Tongue (tissue), 1 donor: ENCODE measurements at regions not wholly inside any gene's neighbourhood (a gene's known extent, or its start where the extent isn't known, plus 50 kb on each side); places are given as distances from the start of the nearest gene placed in this dataset.
A peak's percentile ranks its signal among the peaks of the same experiment; 100 is the strongest.

ENCODE experiments used
- DNase-seq: peaks from one replicate; pipeline ENCODE4 v3.0.0-alpha.2; 2015

DNA sequence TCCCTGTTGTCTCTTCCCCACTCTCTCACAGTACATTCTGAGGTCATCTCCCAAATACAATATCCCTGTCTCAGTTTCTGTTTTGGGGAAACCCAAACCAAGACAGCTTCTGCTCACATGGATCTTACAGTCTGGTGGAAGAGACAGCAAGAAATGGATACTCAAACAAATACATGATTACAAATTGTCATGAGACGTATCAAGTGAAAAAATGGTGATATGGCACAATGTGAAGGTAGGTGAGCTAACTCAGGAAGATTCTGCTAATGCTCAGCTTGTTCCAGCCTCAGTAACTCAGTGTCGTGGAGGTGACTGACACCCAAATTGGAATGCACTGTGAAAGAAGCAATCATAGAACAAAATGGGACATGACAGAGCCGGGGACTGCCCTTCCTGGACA, 68.3 kb downstream of the CHST1 start:
- no peak for DNase-seq

DNA sequence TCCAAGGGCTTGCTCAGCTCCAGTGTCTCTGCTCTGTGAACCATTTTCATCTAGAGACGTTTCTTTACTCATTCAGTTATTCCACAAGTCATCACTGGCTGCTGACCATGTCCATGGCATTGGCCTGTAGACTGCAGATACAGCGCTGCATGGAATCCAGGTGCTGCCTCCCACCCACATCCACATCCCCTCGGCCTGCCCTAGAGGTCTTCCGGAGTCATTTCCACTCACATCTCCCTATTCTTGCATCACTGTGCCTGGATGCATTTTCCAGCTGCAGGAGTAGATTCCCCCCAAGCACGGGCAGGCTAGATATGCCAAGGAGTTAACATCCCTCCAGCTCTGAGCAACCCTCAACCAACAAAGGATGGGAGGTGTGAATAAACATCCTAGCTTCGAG, 68.9 kb downstream of the CHST1 start:
- no peak for DNase-seq

DNA sequence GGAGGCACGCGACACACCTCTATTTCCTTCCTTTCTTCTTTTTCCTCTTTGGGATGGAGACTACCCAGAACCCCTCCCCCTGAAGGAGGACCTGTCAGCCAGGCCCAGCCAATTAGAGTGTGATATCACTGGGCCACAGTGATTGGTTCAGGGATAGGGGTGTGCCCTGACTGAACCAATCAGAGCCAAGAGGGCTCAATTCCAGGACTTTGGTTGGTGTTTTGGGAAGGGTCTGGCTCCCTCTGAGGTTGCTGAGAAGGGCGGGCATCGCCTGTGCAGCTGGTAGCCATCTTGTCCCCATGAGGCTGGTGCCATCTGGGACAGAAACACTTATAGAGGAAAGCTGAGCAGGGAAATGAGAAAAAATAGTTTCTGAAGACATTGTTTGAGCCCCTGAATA, 71.4 kb downstream of the CHST1 start:
- DNase-seq: no peak

DNA sequence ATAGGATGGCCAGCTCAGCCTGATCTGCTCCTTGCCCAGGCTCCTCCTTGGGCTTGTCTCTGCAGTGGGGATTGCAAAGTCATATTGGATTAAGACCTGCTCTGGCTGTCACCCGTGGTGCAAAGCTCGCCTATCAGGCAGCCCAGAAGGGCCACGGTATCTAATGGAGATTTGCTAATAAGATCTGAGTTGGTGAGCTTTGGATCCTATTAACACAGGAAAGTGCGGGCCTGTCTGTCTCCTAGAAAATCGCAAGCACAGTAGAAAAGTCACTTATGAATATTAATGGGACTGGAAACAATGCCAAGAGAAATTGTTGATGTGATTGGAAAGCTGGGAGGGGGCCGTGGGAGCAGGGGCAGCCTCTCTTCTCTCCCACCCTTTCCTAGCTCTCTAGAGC, 72.8 kb downstream of the CHST1 start:
- no peak for DNase-seq

DNA sequence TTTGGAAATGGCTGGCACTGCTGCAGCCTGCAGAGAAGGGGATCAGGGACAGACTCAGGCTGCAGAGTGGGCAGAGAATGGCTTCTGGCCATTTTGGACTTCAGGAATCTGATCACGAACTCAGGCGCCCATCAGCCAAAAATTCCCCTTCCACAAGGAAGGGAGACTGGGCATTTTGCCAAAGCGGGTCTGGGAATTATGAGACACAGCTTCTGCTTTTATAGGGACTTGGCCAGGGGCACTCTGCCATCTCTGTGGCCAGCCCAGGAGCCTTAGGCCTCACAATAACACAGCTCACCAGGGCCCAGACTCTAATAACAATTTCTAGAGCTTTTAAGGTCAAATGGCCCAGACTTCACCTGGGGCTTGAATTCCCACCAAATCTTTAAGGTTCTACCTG, 74.7 kb downstream of the CHST1 start:
- DNase-seq: peak; percentile 35

DNA sequence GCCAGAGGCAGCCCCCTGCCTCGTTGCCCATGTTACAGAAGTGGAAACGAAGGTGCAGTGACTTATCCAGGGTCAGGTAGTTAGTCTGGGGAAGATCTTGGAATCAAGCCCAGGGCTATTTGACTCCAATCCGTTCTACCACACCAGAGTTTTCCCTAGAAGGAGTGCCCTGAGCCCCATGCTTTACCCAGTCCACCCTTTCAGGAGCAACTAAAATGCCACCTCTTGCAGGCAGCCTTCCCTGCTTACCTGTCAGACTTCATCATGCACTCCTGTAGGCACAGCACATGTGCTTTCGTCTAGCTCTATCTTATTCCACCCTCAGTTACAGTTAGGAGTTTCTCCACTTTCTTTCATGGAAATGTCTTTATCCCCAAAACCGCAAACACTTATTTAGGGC, 80.2 kb downstream of the CHST1 start:
- no peak for DNase-seq

DNA sequence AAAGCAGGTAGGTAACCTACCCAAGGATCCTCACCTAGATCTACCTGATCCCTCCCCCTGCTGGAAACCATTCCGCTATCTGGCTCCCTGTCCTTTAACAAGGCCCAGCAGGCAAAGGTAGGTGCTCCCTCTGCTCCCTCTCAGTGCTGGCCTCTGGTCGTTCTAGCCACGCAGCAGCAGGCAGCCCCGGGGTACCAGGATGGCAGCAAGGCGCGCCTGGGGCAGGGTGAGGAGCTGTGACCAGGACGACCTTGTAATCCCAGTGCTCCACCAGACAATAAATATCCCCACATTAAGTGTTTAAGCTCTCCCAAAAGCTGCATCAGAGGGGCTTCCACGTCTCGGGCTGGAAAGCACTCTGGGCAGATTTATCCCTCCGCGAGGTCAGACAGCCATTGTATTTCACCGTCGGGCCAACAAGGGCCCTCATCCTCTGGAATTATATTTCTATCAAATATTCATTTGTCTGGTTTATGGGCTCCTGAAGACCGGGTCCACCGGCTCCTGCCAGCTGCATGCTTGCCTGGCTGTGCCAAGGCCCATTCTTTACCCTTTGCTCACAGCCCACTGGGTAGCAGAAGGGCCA, 81.3 kb downstream of the CHST1 start:
- DNase-seq: no peak

DNA sequence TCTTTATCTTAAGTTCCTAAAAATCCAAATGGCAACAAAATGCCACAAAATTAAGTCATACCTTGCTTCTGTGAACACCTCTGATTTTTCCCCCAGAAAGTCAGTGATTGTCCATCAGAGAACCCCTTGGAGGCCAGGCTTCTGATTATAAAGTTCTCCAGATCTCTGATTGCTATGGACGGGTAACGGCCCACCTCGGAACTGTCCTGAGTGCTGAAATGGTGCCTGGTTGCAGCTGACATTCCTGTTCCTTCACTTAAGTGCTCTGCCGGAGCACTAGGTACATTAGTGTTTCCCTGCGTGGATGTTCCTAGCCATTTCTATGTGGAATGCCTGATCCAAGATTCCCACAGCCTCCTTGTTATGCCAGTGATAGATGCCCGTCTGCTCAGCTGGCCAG, 85.0 kb downstream of the CHST1 start:
- DNase-seq: peak; percentile 74

DNA sequence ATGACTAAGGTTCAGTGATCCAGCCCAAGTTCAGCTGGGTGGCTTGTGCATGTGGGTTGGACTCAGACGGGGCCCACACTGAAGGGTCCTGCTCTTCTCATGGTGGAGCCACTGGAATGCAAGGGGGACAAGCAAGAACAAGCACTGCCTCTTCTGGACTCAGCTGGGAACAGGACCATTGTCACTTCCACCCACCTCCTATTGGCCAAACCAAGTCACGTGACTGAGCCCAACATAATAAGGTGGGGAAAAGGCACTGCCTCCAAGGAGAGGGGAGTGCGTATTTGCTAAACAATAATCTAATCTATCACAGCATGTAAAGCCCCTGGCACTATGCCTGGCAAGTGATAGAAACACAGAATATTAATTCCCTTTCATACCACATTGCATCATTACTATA, 87.1 kb downstream of the CHST1 start:
- DNase-seq: no peak

DNA sequence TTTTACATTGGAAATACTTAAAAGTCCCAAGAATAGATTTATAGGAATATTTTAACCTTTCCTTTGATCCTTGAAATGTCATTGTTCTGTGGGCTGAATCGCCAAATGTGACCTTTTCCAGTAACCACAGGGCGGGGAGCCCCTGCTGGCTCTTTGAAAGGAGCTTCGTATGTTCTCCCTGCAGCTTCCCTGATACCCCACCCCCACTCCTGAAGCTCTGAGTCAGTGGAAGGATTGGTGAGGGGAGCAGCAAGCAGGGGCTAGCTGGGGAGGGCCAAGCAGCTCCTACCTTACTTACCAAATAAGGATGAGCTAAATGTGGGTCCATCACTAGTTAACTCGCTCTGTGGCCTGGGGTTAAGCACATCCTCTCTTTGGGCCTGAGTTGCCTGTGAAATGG, 87.7 kb downstream of the CHST1 start:
- DNase-seq: no peak

DNA sequence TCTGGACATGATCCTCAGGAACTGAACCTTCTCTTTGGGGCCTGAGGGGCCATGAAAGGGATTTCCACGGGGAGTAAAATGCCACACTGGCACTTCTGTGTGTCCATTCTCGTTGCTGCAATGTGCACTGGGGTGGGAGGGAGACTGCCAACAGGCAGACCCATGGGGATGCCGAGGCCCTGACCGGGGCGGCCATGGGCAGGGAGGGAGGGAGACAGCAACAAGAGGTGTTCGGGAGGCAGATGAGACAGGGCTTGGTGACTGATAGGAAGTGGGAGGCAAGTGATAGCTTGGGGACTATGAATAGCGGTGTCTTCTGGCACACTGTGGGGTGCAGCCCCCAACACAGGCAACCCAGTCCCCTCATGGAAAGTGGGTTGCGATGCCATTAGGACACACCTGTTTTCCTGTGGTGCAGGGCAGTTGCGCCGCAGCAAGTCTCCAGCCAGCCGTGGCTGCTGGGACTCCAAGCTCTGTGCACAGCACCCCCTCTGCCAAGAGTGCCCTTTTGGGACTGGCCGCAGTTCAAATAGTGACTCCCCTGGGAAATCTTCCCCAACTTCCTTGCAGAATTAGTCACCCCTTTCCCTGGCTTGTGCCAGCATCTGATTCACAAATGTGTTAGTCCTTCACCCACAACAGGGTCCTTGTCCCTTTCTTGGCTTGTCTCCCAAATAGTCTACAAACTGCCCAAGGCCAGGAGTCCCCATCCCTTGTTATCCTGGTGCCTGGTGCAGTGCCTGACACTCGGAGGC, 88.8 kb downstream of the CHST1 start:
- DNase-seq: no peak

DNA sequence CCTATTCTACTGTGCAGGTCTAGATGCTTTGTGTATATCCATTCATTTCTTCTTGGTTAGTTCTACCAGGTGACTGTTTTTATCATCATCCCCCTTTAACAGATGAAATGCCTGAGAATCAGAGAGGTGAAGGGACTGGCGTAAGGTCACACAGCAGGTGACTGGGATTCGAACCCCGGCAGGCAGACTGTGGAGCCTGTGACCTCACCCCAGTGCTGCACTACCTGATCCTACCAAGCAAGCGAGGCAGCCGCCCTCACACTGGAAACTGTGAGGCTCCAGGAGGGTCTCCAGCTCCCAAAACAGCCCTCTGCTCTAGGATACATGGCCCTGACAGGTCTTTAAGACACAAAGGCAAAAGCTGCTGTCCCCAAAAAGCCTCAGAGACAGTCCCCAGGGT, 91.7 kb downstream of the CHST1 start:
- DNase-seq: no peak

DNA sequence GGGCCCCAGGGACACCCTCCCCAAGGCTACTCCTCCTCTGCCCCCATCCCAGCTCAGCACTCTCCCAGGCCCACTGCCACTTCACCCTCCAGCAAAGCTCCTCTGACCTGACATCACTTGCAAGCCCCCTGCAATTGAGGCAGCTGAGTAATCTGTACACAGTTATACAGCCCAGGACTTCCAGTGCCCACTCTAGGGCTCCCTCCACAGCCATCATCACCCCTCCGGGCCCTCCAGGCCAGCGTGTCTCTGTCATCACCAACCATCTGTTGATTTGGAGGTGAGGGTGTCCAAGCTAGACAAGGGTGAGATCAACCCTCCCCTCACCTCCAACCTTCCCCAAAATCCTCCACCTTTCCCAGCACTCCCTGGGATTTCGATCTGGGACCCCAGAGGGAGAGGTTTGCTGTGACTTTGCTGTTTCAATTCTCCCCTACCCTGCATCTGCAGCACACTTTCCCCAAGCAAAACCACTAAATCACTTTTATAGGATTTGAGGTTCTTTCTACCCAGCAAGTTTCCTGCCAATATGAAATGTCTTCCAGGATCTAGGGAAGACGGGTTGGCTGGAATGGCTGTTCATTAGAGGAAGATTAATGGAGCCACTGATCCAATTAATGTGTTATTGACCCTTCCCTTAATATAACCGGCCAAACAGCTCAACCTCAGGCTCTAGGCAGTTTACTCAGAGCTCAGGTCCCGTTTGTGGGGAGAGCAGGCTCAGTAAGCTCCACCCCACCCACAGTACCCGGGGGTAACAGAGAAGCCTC, 92.9 kb downstream of the CHST1 start:
- no peak for DNase-seq

DNA sequence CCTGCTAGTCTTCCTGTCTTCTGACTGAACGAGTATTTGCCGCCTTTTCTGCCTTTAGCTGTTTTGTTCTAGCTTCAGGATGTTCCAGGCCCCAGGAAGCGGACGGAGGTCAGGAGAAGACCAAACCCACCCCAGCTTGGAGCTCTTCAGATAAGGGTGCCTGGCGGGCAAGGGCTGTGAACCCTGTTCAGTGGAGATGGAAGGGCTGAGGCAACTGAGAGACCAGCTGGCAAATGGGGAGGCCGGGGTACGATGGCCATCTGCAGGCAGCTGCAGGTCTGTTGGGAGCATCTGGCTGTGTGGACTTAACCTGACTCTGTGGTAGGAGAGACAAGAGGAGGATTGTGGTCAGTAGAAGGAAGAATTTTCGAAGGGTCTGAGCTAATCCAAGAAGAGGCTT, 95.6 kb downstream of the CHST1 start:
- no peak for DNase-seq

DNA sequence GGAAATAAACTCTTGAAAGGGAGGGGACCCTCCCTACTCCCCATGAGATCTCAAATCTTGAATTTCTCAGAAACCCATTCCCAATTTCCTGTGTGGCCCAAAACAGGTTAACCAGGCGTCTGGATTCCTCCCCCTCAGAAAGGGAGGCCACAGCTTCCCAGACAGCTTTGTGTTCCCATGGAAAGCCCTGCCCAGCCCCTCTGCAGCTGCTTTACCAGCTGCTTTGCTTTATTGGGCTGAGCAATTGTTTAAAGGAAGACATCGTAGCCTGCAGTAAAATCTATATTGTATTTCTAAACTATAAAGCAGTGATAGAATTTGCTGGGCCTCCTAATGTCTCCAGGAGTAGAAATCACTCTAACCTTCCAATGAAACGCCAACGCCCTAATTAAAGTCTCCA, 97.4 kb downstream of the CHST1 start:
- peak; percentile 89 for DNase-seq

DNA sequence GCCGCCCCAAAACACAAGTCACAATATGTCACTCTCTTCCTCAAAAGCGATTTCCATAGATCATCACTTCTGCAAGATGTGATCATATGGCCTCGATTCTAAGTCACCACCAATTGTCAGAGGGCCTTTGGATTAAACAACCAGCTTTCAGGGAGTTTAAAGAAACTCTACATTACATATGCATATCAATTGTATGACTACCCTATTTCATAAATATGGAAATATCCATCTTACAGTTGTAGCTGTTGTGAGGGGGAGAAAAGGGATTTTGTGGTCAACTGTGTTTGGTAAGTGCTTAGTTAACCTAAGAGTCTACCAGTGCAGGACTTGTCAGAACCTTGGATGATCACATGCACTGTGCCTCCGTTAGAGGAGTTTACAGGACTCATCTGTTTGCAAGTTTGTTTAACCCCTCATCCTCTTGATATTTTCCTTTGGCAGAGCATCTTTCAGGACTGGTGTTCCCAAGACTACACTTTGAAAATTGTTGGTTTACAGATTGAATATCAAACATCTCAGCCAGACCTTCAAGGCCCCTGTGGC, 99.9 kb downstream of the CHST1 start:
- DNase-seq: no peak

DNA sequence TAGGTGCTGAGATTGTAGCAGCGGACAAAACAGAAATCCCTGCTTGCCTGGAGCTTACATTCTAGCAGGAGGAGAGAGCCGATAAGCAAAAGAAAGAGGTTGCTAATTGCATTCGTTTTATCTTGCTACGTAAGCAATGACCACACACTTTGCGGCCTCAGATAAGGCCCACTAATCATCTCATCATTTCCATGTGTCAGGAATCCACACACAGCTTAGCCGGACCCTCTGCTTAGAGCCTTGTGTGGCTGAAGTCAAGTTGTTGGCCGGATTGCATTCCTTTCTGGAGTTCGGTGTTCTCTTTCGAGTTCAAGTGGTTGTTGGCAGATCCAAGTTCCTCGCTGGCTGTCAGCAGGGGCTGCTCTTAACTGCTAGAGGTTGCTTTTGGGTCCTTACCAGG, 101.6 kb downstream of the CHST1 start:
- DNase-seq: peak; percentile 71

DNA sequence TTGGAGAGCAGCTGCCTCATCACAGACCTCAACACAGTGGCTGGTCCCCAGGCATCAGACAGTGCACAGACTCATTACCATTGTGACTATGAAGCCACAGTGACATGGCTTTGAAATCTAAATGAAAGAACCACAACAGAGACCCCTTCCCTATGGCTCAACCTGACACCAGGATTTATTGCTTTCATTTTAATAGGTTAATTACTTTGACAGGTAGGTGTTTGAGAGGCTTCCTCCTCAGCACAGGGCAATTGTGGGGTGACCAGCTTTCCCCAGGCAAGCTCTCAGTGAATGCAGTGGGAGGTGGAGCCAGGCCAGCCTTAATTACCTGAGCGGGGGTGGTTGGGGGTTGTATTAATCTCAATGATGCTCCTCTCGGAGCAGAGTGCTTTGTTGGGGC, 102.3 kb downstream of the CHST1 start:
- DNase-seq: no peak

DNA sequence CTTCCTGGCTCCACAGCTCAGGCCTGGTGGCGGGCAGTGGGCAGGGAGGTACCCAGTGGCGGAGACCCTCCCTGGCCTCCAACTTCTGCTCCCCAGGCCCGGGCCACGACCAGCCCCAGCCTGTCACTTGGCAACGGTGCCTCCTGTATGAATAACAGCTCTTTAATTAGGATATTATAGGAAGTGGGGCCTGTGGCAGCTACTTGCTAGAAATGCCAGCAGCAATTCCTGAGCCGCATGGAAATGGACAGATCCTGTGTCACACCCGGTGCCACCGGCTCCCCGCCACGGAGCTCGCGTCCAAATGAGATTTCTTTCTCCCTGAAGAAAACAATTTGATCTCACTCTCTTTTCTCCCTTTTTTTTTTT, 104.5 kb downstream of the CHST1 start:
- peak; percentile 79 for DNase-seq

DNA sequence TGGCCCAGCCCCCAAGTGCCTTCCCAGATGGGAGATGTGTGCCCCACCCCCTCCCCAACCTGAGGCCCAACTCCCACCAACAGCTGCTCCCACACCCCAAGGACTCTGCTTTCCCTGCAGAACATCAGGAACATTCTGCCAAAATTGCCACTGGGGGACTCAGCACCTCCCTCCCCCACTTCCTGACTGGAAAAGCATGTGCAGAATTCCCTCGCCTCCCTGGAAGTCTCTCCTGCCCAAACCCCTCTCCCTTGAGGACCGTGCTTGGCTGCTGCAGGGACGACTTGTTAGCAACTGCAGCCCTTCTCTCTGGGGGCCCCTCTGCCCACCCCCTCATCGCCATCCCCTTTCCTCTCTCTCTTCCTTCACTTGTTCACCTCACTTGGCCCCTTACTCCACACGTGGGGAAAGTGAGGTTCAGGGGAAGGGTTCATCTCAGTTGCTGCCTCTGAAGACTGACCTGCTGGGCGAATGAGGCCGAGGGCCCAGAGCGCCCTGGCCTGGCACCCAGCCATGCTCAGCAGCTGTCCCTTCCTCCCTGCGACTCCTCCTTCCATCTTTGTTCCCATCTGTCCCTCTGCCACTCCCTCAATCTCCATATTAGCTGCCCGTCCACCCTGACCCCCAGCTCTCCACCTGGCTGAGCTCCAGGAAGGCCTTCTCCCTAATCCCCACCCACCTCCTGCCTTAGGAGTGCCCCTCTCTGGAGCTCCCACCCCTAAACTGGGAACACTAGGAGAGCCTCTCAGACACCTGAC, 105.1 kb downstream of the CHST1 start:
- peak; percentile 93 for DNase-seq

DNA sequence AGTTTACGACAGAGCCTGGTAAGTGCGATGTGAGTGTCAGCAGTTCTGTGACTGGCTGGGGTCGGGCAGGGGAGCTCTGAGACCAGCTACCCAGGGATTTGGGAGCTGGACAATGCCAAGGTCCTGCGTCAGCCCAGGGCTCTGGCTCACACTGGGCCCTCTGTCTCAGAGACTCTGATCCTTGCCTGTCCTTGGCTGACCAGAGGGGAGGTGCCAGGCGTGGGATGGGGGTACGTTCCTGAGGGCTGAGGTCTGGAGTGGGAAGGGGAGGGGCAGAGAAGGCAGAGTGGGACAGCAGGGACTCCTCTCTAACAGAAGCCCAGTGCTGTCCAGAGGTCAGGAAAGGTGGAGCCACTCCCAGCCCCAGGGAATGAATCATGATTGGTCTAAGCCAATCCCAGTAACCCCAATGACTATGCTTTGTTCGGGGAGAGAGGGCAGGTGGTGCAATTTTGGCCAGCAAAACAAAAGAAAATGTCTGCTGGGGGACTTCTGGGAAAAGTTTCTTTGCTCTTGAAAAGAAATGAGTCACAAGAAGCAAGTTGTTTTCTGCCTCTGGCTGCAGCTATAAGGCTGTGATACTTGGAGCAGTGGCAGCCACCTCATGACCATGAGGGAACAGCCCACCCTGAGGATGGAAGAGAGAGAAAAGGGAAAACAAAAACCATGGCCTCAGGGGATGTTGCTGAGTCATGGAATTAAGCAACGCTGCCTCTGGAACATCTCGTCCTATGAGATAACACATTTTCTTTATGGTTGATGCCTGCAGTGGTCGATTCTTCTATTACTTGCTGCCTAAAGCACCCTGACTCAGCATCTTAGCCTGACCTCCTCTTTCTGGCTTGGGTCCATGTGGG, 108.3 kb downstream of the CHST1 start:
- DNase-seq: no peak
